AG08396 (cell line): ENCODE measurements at regions not wholly inside any gene's neighbourhood (a gene's known extent, or its start where the extent isn't known, plus 50 kb on each side); places are given as distances from the start of the nearest gene placed in this dataset.
A peak's percentile ranks its signal among the peaks of the same experiment; 100 is the strongest.
"Not testable (repeated sequence)": the region's sequence is repeated elsewhere in the genome, so short reads cannot be mapped to it uniquely, and the experiment has no call there.

Experiments used
- DNase-seq: peaks from one replicate; pipeline ENCODE4 v3.0.0; 2012; ENCODE audit warnings: low spot score, mixed read lengths

GRCh38 chr18:56443166-56443907 is 195.1 kb downstream of the TXNL1 start:
- no peak for DNase-seq

GRCh38 chr18:56438480-56438879 is 199.9 kb downstream of the TXNL1 start:
- DNase-seq: not testable (repeated sequence)

- no peak for DNase-seq
Observed at GRCh38 chr18:56436651-56437050, 201.7 kb downstream of the TXNL1 start.

GRCh38 chr18:56433919-56434318 is 204.5 kb downstream of the TXNL1 start:
- no peak for DNase-seq

GRCh38 chr18:56431551-56431950 is 206.8 kb downstream of the TXNL1 start:
- no peak for DNase-seq

- DNase-seq: no peak
Observed at GRCh38 chr18:56423626-56424025, 214.8 kb downstream of the TXNL1 start.

GRCh38 chr18:56421647-56422046 is 216.7 kb downstream of the TXNL1 start:
- DNase-seq: no peak

- not testable (repeated sequence) for DNase-seq
Observed at GRCh38 chr18:56420868-56421267, 217.5 kb downstream of the TXNL1 start.

- DNase-seq: no peak
Observed at GRCh38 chr18:56414357-56414756, 224.0 kb downstream of the TXNL1 start.

- DNase-seq: no peak
Observed at GRCh38 chr18:56413862-56414261, 224.5 kb downstream of the TXNL1 start.

- DNase-seq: no peak
Observed at GRCh38 chr18:56412951-56413350, 225.4 kb downstream of the TXNL1 start.

GRCh38 chr18:56409736-56410135 is 228.7 kb downstream of the TXNL1 start:
- no peak for DNase-seq

- DNase-seq: no peak
Observed at GRCh38 chr18:56407646-56408180, 230.7 kb downstream of the TXNL1 start.

- peak; percentile 56 for DNase-seq
Observed at GRCh38 chr18:56402872-56403516, 235.4 kb downstream of the TXNL1 start.

- no peak for DNase-seq
Observed at GRCh38 chr18:56393870-56394269, 244.5 kb downstream of the TXNL1 start.

GRCh38 chr18:56391931-56392590 is 246.3 kb downstream of the TXNL1 start:
- DNase-seq: no peak

- DNase-seq: no peak
Observed at GRCh38 chr18:56390626-56391025, 247.8 kb downstream of the TXNL1 start.

- no peak for DNase-seq
Observed at GRCh38 chr18:56389190-56389589, 249.2 kb downstream of the TXNL1 start.

GRCh38 chr18:56388571-56388970 is 249.8 kb downstream of the TXNL1 start:
- DNase-seq: no peak

- no peak for DNase-seq
Observed at GRCh38 chr18:56386856-56387255, 251.5 kb downstream of the TXNL1 start.

- DNase-seq: no peak
Observed at GRCh38 chr18:56383349-56383748, 255.0 kb downstream of the TXNL1 start.

GRCh38 chr18:56382541-56382940 is 255.9 kb downstream of the TXNL1 start:
- DNase-seq: no peak

- no peak for DNase-seq
Observed at GRCh38 chr18:56381196-56381595, 257.2 kb downstream of the TXNL1 start.
